ENCODE measurements at regions not wholly inside any gene's neighbourhood (a gene's known extent, or its start where the extent isn't known, plus 50 kb on each side); places are given as distances from the start of the nearest gene placed in this dataset.

GRCh38 chr3:145170121-145170520 lies 990.9 kb downstream of the PLOD2 start:
- DNase-seq (ENCODE audit: unreplicated experiment): no peak
- BruUV-seq (replicated peaks): no TSS peak
- H3K4me3 Mint-ChIP-seq (ENCODE audit: unreplicated experiment): no peak overlapping the region
- H3K36me3 Mint-ChIP-seq (ENCODE audit: insufficient read depth, unreplicated experiment): no peaks in the 10 kb centered on the region
- no peaks in the 10 kb centered on the region for H3K27me3 Mint-ChIP-seq (ENCODE audit: insufficient read depth, unreplicated experiment)
- intact Hi-C loops (cut with micrococcal nuclease): no loop called here
- no peaks in the 10 kb centered on the region for H3K4me1 Mint-ChIP-seq (ENCODE audit: insufficient read depth, unreplicated experiment)
- ChIA-PET POLR2A (no interaction called here), CTCF (interaction anchor here (0.7 kb wide), 1 partner anchor 11 kb away, joined by 3 read pairs; no protein-coding TSS in a partner anchor)
- H3K27ac Mint-ChIP-seq (ENCODE audit: low read depth, unreplicated experiment): no peak overlapping the region
- no peaks in the 10 kb centered on the region for H3K9me3 Mint-ChIP-seq (ENCODE audit: unreplicated experiment)
- TF ChIP-seq CTCF (IDR thresholded peaks at IDR 0.05; ENCODE audit: unreplicated experiment): no peak

- no peaks in the 10 kb centered on the region for H3K9me3 Mint-ChIP-seq (ENCODE audit: unreplicated experiment)
- H3K4me3 Mint-ChIP-seq (ENCODE audit: unreplicated experiment): no peak overlapping the region
- ChIA-PET POLR2A (no interaction called here), CTCF (no interaction called here)
- no TSS peak for BruUV-seq (replicated peaks)
- intact Hi-C loops (cut with micrococcal nuclease): no loop called here
- TF ChIP-seq CTCF (IDR thresholded peaks at IDR 0.05; ENCODE audit: unreplicated experiment): no peak
- H3K36me3 Mint-ChIP-seq (ENCODE audit: insufficient read depth, unreplicated experiment): no peaks in the 10 kb centered on the region
- H3K27ac Mint-ChIP-seq (ENCODE audit: low read depth, unreplicated experiment): no peak overlapping the region
- DNase-seq (ENCODE audit: unreplicated experiment): no peak
- no peaks in the 10 kb centered on the region for H3K4me1 Mint-ChIP-seq (ENCODE audit: insufficient read depth, unreplicated experiment)
- no peaks in the 10 kb centered on the region for H3K27me3 Mint-ChIP-seq (ENCODE audit: insufficient read depth, unreplicated experiment)
Measured at GRCh38 chr3:145175626-145176025, 985.4 kb downstream of the PLOD2 start.

- Mint-ChIP-seq H3K27ac (ENCODE audit: low read depth, unreplicated experiment) (no peak overlapping the region), H3K27me3 (ENCODE audit: insufficient read depth, unreplicated experiment) (peaks cover 7% of the 10 kb centered on the region), H3K4me1 (ENCODE audit: insufficient read depth, unreplicated experiment) (no peaks in the 10 kb centered on the region), H3K4me3 (ENCODE audit: unreplicated experiment) (no peak overlapping the region), H3K36me3 (ENCODE audit: insufficient read depth, unreplicated experiment) (no peaks in the 10 kb centered on the region), H3K9me3 (ENCODE audit: unreplicated experiment) (no peaks in the 10 kb centered on the region)
- BruUV-seq (replicated peaks): no TSS peak
- DNase-seq (ENCODE audit: unreplicated experiment): no peak
- CTCF ChIA-PET: no interaction called here
- intact Hi-C loops (cut with micrococcal nuclease): no loop called here
- no peak for TF ChIP-seq CTCF (IDR thresholded peaks at IDR 0.05; ENCODE audit: unreplicated experiment)
- POLR2A ChIA-PET: no interaction called here
Measured at GRCh38 chr3:145176907-145177306, 984.1 kb downstream of the PLOD2 start.

- no peaks in the 10 kb centered on the region for H3K4me1 Mint-ChIP-seq (ENCODE audit: insufficient read depth, unreplicated experiment)
- BruUV-seq (replicated peaks): no TSS peak
Measured at GRCh38 chr3:145177828-145178227, 983.2 kb downstream of the PLOD2 start.

More at GRCh38 chr3:145177828-145178227, 983.2 kb downstream of the PLOD2 start:
- Mint-ChIP-seq H3K9me3 (ENCODE audit: unreplicated experiment) (no peaks in the 10 kb centered on the region), H3K27me3 (ENCODE audit: insufficient read depth, unreplicated experiment) (peaks cover 7% of the 10 kb centered on the region), H3K27ac (ENCODE audit: low read depth, unreplicated experiment) (no peak overlapping the region), H3K36me3 (ENCODE audit: insufficient read depth, unreplicated experiment) (no peaks in the 10 kb centered on the region), H3K4me3 (ENCODE audit: unreplicated experiment) (no peak overlapping the region)
- intact Hi-C loops (cut with micrococcal nuclease): no loop called here
- CTCF ChIA-PET: no interaction called here
- no peak for TF ChIP-seq CTCF (IDR thresholded peaks at IDR 0.05; ENCODE audit: unreplicated experiment)
- no peak for DNase-seq (ENCODE audit: unreplicated experiment)
- POLR2A ChIA-PET: no interaction called here
